Activated CD8-positive, alpha-beta memory T cell treated with anti-CD3 and anti-CD28 coated beads for 36 hours (primary cell): ENCODE measurements at regions not wholly inside any gene's neighbourhood (a gene's known extent, or its start where the extent isn't known, plus 50 kb on each side); places are given as distances from the start of the nearest gene placed in this dataset.

Source experiments
- CTCF ChIA-PET: fragments of 350-600 bp; sonication (Branson Sonifier 250); formaldehyde crosslinking; loops from one replicate; lab custom pipeline; 2021; ENCODE audit warnings: antibody characterized with exemption; lab: Charles Lee
- POLR2A ChIA-PET: fragments of 350-600 bp; sonication (Branson Sonifier 250); formaldehyde crosslinking; loops from one replicate; lab custom pipeline; 2021; ENCODE audit warnings: antibody characterized with exemption; lab: Charles Lee

GRCh38 chr9:90271707-90272106 lies 370.9 kb downstream of the DIRAS2 start:
- POLR2A ChIA-PET = no interaction called here
- CTCF ChIA-PET = no interaction called here

GRCh38 chr9:90274725-90275124 lies 367.9 kb downstream of the DIRAS2 start:
- CTCF ChIA-PET = no interaction called here

GRCh38 chr9:90285946-90286345 lies 356.7 kb downstream of the DIRAS2 start:
- ChIA-PET CTCF (no interaction called here), POLR2A (no interaction called here)

More at GRCh38 chr9:90274725-90275124, 367.9 kb downstream of the DIRAS2 start:
- POLR2A ChIA-PET = no interaction called here

DNA sequence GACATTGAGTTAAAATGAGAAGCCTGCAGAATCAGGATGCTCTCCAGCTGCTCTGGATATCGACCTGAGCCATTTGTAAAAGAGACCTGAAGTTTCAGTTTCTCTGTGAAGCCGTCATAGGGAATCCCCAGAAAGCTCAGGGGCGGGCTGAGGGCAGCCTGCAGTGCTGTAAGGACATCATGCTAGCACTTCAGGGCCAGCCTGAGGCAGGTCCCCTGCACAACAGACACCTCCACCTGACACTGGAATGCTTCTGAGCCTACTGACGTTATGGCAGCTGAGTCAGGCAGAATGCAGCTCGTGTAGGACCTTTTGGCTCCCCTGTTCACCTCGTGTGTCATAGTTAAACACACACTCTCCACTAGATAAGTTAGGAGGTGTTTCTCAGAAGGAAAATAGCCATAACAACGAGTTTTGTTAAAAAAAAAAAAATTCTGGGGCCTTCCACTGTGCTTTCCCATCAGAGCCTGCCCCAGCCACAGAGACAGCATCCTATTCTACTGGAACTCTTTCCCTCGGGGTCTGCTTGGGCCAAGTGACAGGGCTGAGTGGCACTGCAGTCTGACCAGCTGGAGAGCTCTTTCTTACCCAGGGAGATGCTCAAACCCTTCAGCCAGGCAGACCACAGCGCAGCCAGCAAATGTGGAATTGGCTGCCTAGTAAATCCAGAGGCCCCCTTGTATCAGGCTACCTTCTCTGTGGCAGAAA lies 354.9 kb downstream of the DIRAS2 start:
- ChIA-PET CTCF (no interaction called here), POLR2A (no interaction called here)

DNA sequence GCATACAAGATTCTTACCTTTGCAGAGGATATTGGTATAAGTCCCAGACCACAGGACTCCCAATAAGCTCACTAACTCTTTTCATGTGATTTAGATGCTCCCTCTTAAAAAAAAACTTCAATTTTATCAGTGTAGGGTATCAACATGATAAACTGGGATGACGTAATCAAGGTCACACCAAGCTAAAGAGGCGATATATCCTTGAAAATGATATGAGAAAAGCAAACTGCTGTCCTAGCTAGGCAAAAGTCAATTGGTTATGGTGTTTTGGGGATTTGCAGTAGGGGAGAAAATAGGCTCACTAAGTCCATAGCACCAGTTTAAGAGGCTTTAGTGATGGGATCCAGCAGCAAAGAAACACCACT lies 354.4 kb downstream of the DIRAS2 start:
- POLR2A ChIA-PET = no interaction called here

DNA sequence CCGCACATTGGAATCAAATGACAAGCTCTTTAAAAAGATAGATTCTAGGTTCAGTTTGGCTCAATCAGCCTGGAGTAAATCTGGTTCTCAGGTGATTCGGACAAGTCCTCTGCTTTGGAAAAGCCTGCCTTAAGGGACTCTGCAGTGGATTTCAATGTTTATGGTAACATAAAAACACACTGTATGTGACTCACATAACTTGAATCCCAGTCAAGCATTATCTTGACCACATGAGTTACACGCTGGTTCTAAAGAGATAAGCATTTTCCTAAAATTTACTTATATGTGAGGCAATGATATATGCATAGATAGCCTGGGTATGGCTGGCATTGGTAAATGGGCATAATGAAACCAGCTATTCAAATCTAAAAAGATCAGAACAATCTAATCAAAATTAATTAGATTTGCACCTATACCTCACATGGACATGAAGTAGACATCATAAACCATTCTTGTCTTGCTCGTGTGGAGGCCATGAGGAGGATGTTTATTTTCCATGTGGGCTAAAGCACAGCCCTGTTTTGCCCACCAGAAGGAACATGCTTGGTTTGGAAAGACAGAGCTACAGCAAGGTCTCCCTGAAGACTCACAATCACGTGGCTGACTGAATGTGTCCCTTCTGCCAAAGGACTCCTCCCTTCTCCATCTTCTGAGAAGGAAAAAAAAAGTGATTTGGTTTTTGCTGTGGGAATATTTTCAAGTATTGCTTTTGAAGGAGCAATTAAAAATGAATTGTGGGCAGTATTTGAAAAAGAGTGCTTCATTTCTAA lies 351.7 kb downstream of the DIRAS2 start:
- CTCF ChIA-PET = no interaction called here

More for the DNA sequence above, 354.4 kb downstream of the DIRAS2 start:
- CTCF ChIA-PET = no interaction called here

GRCh38 chr9:90296539-90296938 lies 346.1 kb downstream of the DIRAS2 start:
- POLR2A ChIA-PET = no interaction called here
- CTCF ChIA-PET = no interaction called here

More for the DNA sequence above, 351.7 kb downstream of the DIRAS2 start:
- POLR2A ChIA-PET = no interaction called here

GRCh38 chr9:90299968-90300367 lies 342.7 kb downstream of the DIRAS2 start:
- CTCF ChIA-PET = interaction anchor here (1.6 kb wide), 1 partner anchor 11 kb away, joined by 4 read pairs; no protein-coding TSS in a partner anchor
- POLR2A ChIA-PET = no interaction called here

- CTCF ChIA-PET = interaction anchor here (1.6 kb wide), 1 partner anchor 11 kb away, joined by 4 read pairs; no protein-coding TSS in a partner anchor
- POLR2A ChIA-PET = no interaction called here
These were observed 341.9 kb downstream of the DIRAS2 start for GRCh38 chr9:90300611-90301276.

DNA sequence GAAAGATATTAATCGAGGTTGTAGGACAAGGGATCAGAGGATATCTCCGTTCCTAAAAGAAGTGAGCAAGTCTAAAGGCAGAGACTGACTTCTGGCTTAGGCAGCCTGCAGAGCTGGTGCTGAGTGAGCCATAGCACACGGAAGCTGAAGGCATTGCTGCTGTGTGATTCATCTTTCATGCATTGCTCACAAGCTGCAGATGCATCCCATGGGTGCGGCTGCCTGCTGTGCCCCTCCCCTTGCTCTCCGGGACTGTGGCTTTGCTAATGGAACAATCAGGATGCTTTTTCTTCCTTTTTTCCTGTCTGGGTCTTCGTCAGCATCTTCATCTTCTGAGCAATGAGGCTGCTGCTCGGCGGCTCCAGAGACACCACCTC lies 341.4 kb downstream of the DIRAS2 start:
- POLR2A ChIA-PET = no interaction called here
- CTCF ChIA-PET = no interaction called here

- CTCF ChIA-PET = no interaction called here
- POLR2A ChIA-PET = no interaction called here
These were observed 339.0 kb downstream of the DIRAS2 start for GRCh38 chr9:90303655-90304054.

DNA sequence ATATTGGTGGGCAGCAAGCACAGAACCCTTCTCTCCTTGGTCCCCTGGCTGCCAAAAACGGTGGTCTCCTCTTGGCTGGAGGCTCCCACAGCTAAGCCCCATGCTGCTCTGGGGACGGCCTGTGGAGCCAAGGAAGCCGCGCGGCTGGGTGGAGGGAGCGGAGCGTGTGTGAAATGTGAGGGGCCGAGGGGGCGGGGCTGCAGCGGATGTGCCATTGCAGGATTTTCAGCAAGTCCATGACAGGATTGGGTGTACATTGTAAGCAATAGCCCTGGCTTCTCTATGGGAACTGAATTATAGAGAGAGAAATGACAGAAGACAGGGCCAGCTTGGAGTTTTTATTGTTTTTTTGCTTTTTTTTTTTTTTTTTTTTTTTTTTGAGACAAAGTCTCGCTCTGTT lies 336.5 kb downstream of the DIRAS2 start:
- POLR2A ChIA-PET = no interaction called here
- CTCF ChIA-PET = no interaction called here

- ChIA-PET CTCF (no interaction called here), POLR2A (no interaction called here)
These were observed 335.3 kb downstream of the DIRAS2 start for GRCh38 chr9:90307167-90307833.

DNA sequence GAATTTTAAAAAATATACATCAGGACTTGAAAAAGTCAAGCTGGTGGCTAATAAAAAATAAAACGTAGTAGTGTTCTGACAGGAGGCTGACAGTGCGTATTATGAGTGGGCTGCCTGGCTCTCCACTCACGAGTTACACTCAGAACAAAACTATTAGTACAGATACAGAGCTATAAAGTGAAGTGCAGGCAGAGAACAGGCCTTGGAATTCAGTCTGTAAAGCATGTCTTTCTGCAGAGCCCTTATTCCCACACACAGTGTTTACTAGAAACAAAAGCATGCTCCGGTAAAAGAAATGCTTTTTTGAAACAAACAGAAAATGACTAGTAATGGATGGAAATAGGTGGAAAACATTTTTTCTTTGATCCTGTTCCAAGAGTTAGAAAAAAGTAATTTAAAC lies 334.7 kb downstream of the DIRAS2 start:
- POLR2A ChIA-PET = no interaction called here
- CTCF ChIA-PET = no interaction called here

- ChIA-PET CTCF (no interaction called here), POLR2A (no interaction called here)
These were observed 333.9 kb downstream of the DIRAS2 start for GRCh38 chr9:90308691-90309090.

DNA sequence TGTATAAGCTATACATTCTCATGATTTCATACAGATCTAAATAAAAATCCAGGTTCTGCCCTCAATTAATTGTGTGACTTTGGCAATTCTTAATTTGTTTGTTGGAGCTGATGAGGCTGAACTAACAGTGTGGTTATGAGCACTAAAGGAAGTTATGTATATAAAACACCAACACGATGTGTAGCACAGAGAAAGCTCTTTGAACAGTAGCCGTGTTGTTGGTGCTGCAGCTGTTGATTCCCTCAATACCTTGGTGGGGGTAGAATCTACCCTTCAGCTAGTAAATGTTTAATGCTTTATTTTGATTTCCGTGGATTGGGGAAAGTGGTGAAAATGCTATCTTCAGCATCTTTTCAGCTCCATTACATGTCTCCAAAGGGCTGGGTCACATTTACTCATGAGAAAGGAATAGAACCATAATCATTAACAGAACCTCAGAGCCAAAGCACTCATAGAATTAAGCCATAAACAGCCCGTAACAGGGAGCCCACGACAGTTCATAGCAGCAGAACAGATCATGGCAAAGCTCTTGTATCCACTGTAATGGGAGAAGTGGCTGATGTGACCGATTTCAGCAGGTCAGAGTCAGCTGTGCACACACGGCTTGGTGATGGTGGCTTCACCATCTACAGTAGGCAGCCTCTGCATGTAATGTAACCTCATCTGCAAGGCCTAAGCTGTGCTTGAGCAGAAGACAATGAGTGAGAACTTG lies 332.7 kb downstream of the DIRAS2 start:
- ChIA-PET POLR2A (no interaction called here), CTCF (interaction anchor here (1.3 kb wide), 1 partner anchor 9 kb away, joined by 3 read pairs; no protein-coding TSS in a partner anchor)

- CTCF ChIA-PET = interaction anchor here (1.3 to 1.6 kb wide), 2 partner anchors 8 to 10 kb away, joined by 3 to 4 read pairs; no protein-coding TSS in a partner anchor
- POLR2A ChIA-PET = no interaction called here
These were observed 332.1 kb downstream of the DIRAS2 start for GRCh38 chr9:90310521-90310876.

- POLR2A ChIA-PET = no interaction called here
- CTCF ChIA-PET = interaction anchor here (1.6 kb wide), 1 partner anchor 12 kb away, joined by 4 read pairs; no protein-coding TSS in a partner anchor
These were observed 330.8 kb downstream of the DIRAS2 start for GRCh38 chr9:90311811-90312210.

- CTCF ChIA-PET = interaction anchor here (0.7 kb wide), 1 partner anchor 28 kb away, joined by 3 read pairs; no protein-coding TSS in a partner anchor
These were observed 320.3 kb downstream of the DIRAS2 start for GRCh38 chr9:90322296-90322695.

More at GRCh38 chr9:90322296-90322695, 320.3 kb downstream of the DIRAS2 start:
- POLR2A ChIA-PET = no interaction called here
